K562 (cell line): ENCODE measurements at regions not wholly inside any gene's neighbourhood (a gene's known extent, or its start where the extent isn't known, plus 50 kb on each side); places are given as distances from the start of the nearest gene placed in this dataset.

Experiments
- ATAC-seq: fragments of 200-7000 bp; cut with Tn5 transposase; 3 replicates; pipeline ENCODE4 v1.9.1; 2020; ENCODE audit warnings: moderate library complexity
- BruUV-seq: library from RNA; stranded (reverse); fragments of 400-500 nt; replicated peaks from 2 replicates; lab custom pipeline; 2021; lab: Mats Ljungman, UMichigan
- CTCF ChIA-PET: fragments of 300-600 bp; formaldehyde crosslinking; extraction: SDS; loops from one replicate; lab custom pipeline; 2021; ENCODE audit warnings: low intra/inter-chr PET ratio; lab: Yijun Ruan, JAX
- POLR2A ChIA-PET: fragments of 300-600, 350-650 bp; sonication (Branson Sonifier 250); formaldehyde crosslinking; extraction: SDS; loops from one replicate; lab custom pipeline; 2021; ENCODE audit warnings: antibody characterized with exemption, inconsistent platforms; lab: Yijun Ruan, JAX
- DNase-seq, 4 experiments: peaks; one replicate each; pipeline versions ENCODE4 v3.0.0 to v3.0.0-alpha.2; 2011 to 2018; ENCODE audit warnings: low spot score in 3 of 4, mixed read lengths in 3 of 4; ENCODE audit errors: extremely low read depth in 1 of 4
- FAIRE-seq: peaks from 2 replicates; lab custom pipeline; 2011; peaks lifted over from hg19 to GRCh38; lab: Jason Lieb, UNC
- H2AFZ ChIP-seq: 2 replicates; pipeline ENCODE4 v1.6.0; 2011; ENCODE audit warnings: low read depth, low read length, control low read depth, inconsistent platforms
- H3K27ac ChIP-seq: fragments of 200-600 bp; 3 replicates; pipeline ENCODE4 v1.8.0; 2011; ENCODE audit warnings: low read depth, mild to moderate bottlenecking, control low read depth, inconsistent platforms, low read length, moderate library complexity, mixed read lengths; ENCODE audit errors: extremely low read depth
- H3K27me3 ChIP-seq, 2 experiments: fragments of 300-600 bp in 1 of 2; 2 replicates in 1 of 2; 3 replicates in 1 of 2; pipeline versions ENCODE4 v1.6.0 to v1.8.0; 2011; ENCODE audit warnings: inconsistent platforms in 2 of 2, low read length in 2 of 2, mild to moderate bottlenecking in 1 of 2, mixed read lengths in 1 of 2, moderate library complexity in 1 of 2; ENCODE audit not compliant: control insufficient read depth in 2 of 2, insufficient read depth in 2 of 2
- H3K36me3 ChIP-seq: fragments of 300-600 bp; 3 replicates; pipeline ENCODE4 v1.8.0; 2011; ENCODE audit warnings: mild to moderate bottlenecking, low read length, inconsistent platforms; ENCODE audit not compliant: control insufficient read depth, insufficient read depth
- H3K4me1 ChIP-seq, 2 experiments: fragments of 200-600 bp in 1 of 2; replicated peaks in 1 of 2; 2 replicates in 1 of 2; 3 replicates in 1 of 2; pipeline versions ENCODE4 v1.5.1 to v1.8.0; 2011; ENCODE audit warnings: inconsistent platforms in 2 of 2, low read length in 2 of 2, mild to moderate bottlenecking in 1 of 2, mixed read lengths in 1 of 2, moderate library complexity in 1 of 2; ENCODE audit not compliant: control insufficient read depth in 2 of 2, insufficient read depth in 2 of 2
- H3K4me2 ChIP-seq: 2 replicates; pipeline ENCODE4 v1.6.1; 2011; ENCODE audit warnings: low read length, control low read depth, inconsistent platforms, mixed read lengths; ENCODE audit not compliant: insufficient read depth
- H3K4me3 ChIP-seq: fragments of 200-600 bp; sonication (generic), shearing (Covaris generic); 2 replicates; pipeline ENCODE4 v1.5.1; 2016; ENCODE audit warnings: control low read depth, inconsistent platforms
- H3K79me2 ChIP-seq: fragments of 200-600 bp; 3 replicates; pipeline ENCODE4 v1.8.0; 2011; ENCODE audit warnings: low read length, inconsistent platforms; ENCODE audit not compliant: control insufficient read depth, insufficient read depth
- H3K9ac ChIP-seq, 2 experiments: 2 replicates each; pipeline versions ENCODE4 v1.6.0 to v1.6.1; 2011; ENCODE audit warnings: low read depth in 2 of 2, low read length in 2 of 2, control low read depth in 1 of 2, inconsistent platforms in 1 of 2, mild to moderate bottlenecking in 1 of 2, mixed read lengths in 1 of 2; ENCODE audit not compliant: insufficient read depth in 1 of 2
- H3K9me1 ChIP-seq: one replicate; pipeline ENCODE4 v1.6.0; 2011; ENCODE audit warnings: inconsistent platforms, mild to moderate bottlenecking, low read length, moderate library complexity; ENCODE audit not compliant: control insufficient read depth, insufficient read depth
- H3K9me3 ChIP-seq: replicated peaks from 2 replicates; pipeline ENCODE4 v1.5.1; 2011; ENCODE audit warnings: low read depth, low read length, inconsistent platforms; ENCODE audit not compliant: control insufficient read depth, insufficient read depth
- H4K20me1 ChIP-seq: replicated peaks from 2 replicates; pipeline ENCODE4 v1.6.1; 2011; ENCODE audit warnings: low read length, inconsistent platforms, mixed read lengths; ENCODE audit not compliant: control insufficient read depth, insufficient read depth
- ATF7 ChIP-seq: fragments of 450-650 bp; IDR thresholded peaks from 2 replicates; pipeline ENCODE4 v1.7.1; 2014; ENCODE audit warnings: mild to moderate bottlenecking, moderate library complexity
- BCOR ChIP-seq: fragments of 450-650 bp; IDR thresholded peaks from 2 replicates; pipeline ENCODE4 v1.6.1; 2016
- FOXK1 ChIP-seq: sonication (generic); formaldehyde crosslinking; IDR thresholded peaks from 2 replicates; pipeline ENCODE4 v1.8.0; 2022; ENCODE audit warnings: missing genetic modification reagents, mild to moderate bottlenecking, borderline replicate concordance
- KAT7 ChIP-seq: sonication (generic); formaldehyde crosslinking; IDR thresholded peaks from 2 replicates; pipeline ENCODE4 v1.8.0; 2022; ENCODE audit warnings: missing genetic modification reagents, mild to moderate bottlenecking, borderline replicate concordance
- POLR2AphosphoS5 ChIP-seq: IDR thresholded peaks from 2 replicates; pipeline ENCODE4 v1.6.1; 2011; ENCODE audit warnings: mild to moderate bottlenecking, low read depth, low read length, moderate library complexity; ENCODE audit not compliant: control insufficient read depth, insufficient read depth
- RHOXF2B ChIP-seq: fragments of 250-450 bp; sonication (Bioruptor Pico); conservative IDR thresholded peaks from 2 replicates; pipeline ENCODE4 v1.5.1; 2021
- SREBF2 ChIP-seq: sonication (generic); formaldehyde crosslinking; IDR thresholded peaks from 2 replicates; pipeline ENCODE4 v1.4.0; 2020; ENCODE audit warnings: mild to moderate bottlenecking, missing genetic modification reagents
- ZNF165 ChIP-seq: fragments of 250-450 bp; sonication (Bioruptor Pico); IDR thresholded peaks from 2 replicates; pipeline ENCODE4 v1.4.0; 2020; ENCODE audit warnings: borderline replicate concordance
- ZNF217 ChIP-seq: sonication (generic); formaldehyde crosslinking; IDR thresholded peaks from 2 replicates; pipeline ENCODE4 v1.8.0; 2022; ENCODE audit warnings: mild to moderate bottlenecking, missing genetic modification reagents
- WGBS: fragments of 100-300 bp; shearing (Covaris generic); methylation state at CpG from one replicate; pipeline ENCODE4 v1.1.6; 2016; ENCODE audit warnings: low coverage, mixed read lengths; ENCODE audit not compliant: insufficient coverage; ENCODE audit errors: missing lambda C conversion rate; 5-methylcytosine and 5-hydroxymethylcytosine counted together
- in situ Hi-C: fragments of 300-500 bp; cut with MboI; formaldehyde crosslinking; loops from 4 replicates; pipeline ENCODE4 v1.15.0; 2018; ENCODE audit warnings: inconsistent platforms, mixed read lengths
- intact Hi-C: fragments of 100-400 bp; cut with micrococcal nuclease; formaldehyde crosslinking; loops from 2 replicates; pipeline ENCODE4 v1.14.2; 2022
- TF ChIP-seq, protein P1 (sequence below): fragments of 250-450 bp; sonication (Bioruptor Pico); IDR thresholded peaks from 2 replicates; pipeline ENCODE4 v1.8.0; 2022; ENCODE audit warnings: moderate library complexity, mild to moderate bottlenecking, inconsistent platforms
- TF ChIP-seq, protein P2 (sequence below): fragments of 450-650 bp; formaldehyde crosslinking; IDR thresholded peaks from 2 replicates; pipeline ENCODE4 v1.4.0; 2020; ENCODE audit warnings: mild to moderate bottlenecking

- Histone ChIP-seq H3K36me3 (no peaks in the 10 kb centered on the region), H3K79me2 (no peaks in the 10 kb centered on the region), H3K9ac (no peak overlapping the region), H3K27me3 (0 out of 5 replicates have a peak, but pooled peaks cover 0 to under 1% of the 10 kb centered on the region in 2 experiments), H2AFZ (no peak overlapping the region), H3K9me3 (no peaks in the 10 kb centered on the region), H3K9me1 (no peaks in the 10 kb centered on the region), H3K27ac (no peak overlapping the region), H3K4me2 (no peak overlapping the region), H4K20me1 (no peaks in the 10 kb centered on the region), H3K4me3 (no peak overlapping the region), H3K4me1 (no peaks in the 10 kb centered on the region)
- no peak for TF ChIP-seq FOXK1 (CRISPR knock-in tag)
- no peak for TF ChIP-seq ZNF217 (CRISPR knock-in tag)
- TF ChIP-seq, protein P1, sequence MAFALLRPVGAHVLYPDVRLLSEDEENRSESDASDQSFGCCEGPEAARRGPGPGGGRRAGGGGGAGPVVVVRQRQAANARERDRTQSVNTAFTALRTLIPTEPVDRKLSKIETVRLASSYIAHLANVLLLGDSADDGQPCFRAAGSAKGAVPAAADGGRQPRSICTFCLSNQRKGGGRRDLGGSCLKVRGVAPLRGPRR (CRISPR knock-in tag) = no peak
- TF ChIP-seq KAT7 (CRISPR knock-in tag) = no peak
- TF ChIP-seq ATF7 = no peak
- ATAC-seq (no peak), FAIRE-seq (no peak), DNase-seq (no peak)
- 0% methylated on average over 1 of the region's 1 CpG for WGBS
- in situ Hi-C loops = no loop called here
- ChIA-PET CTCF (no interaction called here), POLR2A (interaction anchor here (0.6 kb wide), 1 partner anchor 590 kb away, joined by 3 read pairs; no protein-coding TSS in a partner anchor)
- BruUV-seq = no TSS peak
- intact Hi-C loops = no loop called here
These were observed 450.7 kb upstream of the SLC14A2 start for GRCh38 chr18:45164551-45164950.

DNA sequence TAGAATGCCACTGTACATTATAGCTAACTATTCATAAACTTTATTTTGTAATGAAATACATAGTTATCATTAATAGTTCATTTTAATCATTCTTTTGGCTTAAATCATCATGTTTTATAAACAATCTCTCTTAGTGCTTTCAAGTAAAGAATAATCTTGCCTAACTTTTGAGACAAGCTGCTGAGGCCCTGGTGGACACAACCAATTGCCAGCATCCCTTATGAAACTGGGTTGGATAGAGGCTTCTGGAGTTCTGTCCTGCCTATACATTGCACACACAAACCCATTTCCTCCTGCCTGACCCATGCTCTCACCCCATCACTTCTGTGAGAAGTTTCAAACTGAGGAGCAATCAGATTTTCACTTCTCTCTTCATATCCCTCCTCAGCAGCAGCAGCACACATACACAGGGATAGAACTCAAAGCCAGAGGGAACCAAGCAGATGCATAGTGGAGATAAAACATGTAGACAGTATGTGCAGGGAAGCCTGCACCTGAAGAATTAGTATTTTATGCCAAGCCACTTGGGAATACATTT lies 450.0 kb upstream of the SLC14A2 start:
- Histone ChIP-seq H4K20me1 (no peaks in the 10 kb centered on the region), H3K4me2 (no peak overlapping the region), H3K4me3 (no peak overlapping the region), H2AFZ (no peak overlapping the region), H3K27me3 (no peaks in the 10 kb centered on the region), H3K79me2 (no peaks in the 10 kb centered on the region), H3K36me3 (no peaks in the 10 kb centered on the region), H3K9me3 (no peaks in the 10 kb centered on the region), H3K4me1 (no peaks in the 10 kb centered on the region), H3K27ac (no peak overlapping the region), H3K9ac (no peak overlapping the region), H3K9me1 (no peaks in the 10 kb centered on the region)
- in situ Hi-C loops = no loop called here
- intact Hi-C loops = no loop called here
- no TSS peak for BruUV-seq
- ChIA-PET CTCF (no interaction called here), POLR2A (interaction anchor here (0.6 kb wide), 1 partner anchor 591 kb away, joined by 3 read pairs; no protein-coding TSS in a partner anchor)
- no peak for ATAC-seq
- FAIRE-seq = no peak
- DNase-seq = no peak
- TF ChIP-seq, protein P2, sequence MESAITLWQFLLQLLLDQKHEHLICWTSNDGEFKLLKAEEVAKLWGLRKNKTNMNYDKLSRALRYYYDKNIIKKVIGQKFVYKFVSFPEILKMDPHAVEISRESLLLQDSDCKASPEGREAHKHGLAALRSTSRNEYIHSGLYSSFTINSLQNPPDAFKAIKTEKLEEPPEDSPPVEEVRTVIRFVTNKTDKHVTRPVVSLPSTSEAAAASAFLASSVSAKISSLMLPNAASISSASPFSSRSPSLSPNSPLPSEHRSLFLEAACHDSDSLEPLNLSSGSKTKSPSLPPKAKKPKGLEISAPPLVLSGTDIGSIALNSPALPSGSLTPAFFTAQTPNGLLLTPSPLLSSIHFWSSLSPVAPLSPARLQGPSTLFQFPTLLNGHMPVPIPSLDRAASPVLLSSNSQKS (CRISPR knock-in tag) = no peak
- TF ChIP-seq ZNF165 (CRISPR knock-in tag) (no peak), POLR2AphosphoS5 (no peak), SREBF2 (CRISPR knock-in tag) (no peak), RHOXF2B (CRISPR knock-in tag) (no peak), BCOR (no peak)
